ENCODE measurements at regions not wholly inside any gene's neighbourhood (a gene's known extent, or its start where the extent isn't known, plus 50 kb on each side); places are given as distances from the start of the nearest gene placed in this dataset.
A peak's percentile ranks its signal among the peaks of the same experiment; 100 is the strongest.

DNA sequence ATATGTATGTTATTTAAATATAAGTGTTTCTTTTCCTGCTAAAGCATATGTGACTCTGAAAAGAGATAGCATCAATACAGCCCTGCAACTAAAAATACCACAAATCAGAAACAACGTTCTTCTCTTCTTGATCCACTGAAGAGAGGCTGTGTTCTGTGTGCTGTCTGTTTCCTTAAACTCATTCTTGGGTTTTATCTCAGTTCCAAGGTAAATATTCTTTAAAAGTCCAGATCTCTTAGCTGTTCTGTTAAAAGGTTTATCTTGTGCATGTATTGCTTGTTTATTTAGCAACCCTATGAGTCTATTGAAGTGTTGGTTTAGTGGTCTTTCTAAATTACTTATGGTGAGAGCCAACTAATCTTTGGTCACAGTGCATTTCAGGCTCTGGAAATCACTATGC is 173.3 kb upstream of the NT5C1B start (continued):
- TF ChIP-seq, protein P1, sequence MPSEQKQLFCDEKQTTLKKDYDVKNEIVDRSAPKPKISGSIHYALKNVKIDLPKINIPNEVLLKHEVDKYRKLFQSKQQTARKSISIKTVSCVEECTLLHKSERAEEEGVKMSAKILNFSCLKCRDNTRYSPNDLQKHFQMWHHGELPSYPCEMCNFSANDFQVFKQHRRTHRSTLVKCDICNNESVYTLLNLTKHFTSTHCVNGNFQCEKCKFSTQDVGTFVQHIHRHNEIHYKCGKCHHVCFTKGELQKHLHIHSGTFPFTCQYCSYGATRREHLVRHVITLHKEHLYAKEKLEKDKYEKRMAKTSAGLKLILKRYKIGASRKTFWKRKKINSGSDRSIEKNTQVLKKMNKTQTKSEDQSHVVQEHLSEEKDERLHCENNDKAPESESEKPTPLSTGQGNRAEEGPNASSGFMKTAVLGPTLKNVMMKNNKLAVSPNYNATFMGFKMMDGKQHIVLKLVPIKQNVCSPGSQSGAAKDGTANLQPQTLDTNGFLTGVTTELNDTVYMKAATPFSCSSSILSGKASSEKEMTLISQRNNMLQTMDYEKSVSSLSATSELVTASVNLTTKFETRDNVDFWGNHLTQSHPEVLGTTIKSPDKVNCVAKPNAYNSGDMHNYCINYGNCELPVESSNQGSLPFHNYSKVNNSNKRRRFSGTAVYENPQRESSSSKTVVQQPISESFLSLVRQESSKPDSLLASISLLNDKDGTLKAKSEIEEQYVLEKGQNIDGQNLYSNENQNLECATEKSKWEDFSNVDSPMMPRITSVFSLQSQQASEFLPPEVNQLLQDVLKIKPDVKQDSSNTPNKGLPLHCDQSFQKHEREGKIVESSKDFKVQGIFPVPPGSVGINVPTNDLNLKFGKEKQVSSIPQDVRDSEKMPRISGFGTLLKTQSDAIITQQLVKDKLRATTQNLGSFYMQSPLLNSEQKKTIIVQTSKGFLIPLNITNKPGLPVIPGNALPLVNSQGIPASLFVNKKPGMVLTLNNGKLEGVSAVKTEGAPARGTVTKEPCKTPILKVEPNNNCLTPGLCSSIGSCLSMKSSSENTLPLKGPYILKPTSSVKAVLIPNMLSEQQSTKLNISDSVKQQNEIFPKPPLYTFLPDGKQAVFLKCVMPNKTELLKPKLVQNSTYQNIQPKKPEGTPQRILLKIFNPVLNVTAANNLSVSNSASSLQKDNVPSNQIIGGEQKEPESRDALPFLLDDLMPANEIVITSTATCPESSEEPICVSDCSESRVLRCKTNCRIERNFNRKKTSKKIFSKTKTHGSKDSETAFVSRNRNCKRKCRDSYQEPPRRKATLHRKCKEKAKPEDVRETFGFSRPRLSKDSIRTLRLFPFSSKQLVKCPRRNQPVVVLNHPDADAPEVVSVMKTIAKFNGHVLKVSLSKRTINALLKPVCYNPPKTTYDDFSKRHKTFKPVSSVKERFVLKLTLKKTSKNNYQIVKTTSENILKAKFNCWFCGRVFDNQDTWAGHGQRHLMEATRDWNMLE (tag by site-specific recombination; conservative IDR thresholded peaks at IDR 0.05; ENCODE audit: low read depth) = no peak
- TF ChIP-seq ZNF10 (tag by site-specific recombination; IDR thresholded peaks at IDR 0.05) = 0 out of 2 replicates have a peak, but pooled peaks have one; percentile 18
- TF ChIP-seq ZBTB48 (tag by site-specific recombination; IDR thresholded peaks at IDR 0.05) = no peak
- TF ChIP-seq, protein P2, sequence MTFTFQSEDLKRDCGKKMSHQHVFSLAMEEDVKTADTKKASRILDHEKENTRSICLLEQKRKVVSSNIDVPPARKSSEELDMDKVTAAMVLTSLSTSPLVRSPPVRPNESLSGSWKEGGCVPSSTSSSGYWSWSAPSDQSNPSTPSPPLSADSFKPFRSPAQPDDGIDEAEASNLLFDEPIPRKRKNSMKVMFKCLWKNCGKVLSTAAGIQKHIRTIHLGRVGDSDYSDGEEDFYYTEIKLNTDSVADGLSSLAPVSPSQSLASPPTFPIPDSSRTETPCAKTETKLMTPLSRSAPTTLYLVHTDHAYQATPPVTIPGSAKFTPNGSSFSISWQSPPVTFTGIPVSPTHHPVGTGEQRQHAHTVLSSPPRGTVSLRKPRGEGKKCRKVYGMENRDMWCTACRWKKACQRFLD (tag by site-specific recombination; IDR thresholded peaks at IDR 0.05) = no peak
- no peak for TF ChIP-seq KLF7 (tag by site-specific recombination; IDR thresholded peaks at IDR 0.05; ENCODE audit: borderline replicate concordance)
- no peak for TF ChIP-seq ZNF24 (tag by site-specific recombination; IDR thresholded peaks at IDR 0.05)
- TF ChIP-seq, protein P3, sequence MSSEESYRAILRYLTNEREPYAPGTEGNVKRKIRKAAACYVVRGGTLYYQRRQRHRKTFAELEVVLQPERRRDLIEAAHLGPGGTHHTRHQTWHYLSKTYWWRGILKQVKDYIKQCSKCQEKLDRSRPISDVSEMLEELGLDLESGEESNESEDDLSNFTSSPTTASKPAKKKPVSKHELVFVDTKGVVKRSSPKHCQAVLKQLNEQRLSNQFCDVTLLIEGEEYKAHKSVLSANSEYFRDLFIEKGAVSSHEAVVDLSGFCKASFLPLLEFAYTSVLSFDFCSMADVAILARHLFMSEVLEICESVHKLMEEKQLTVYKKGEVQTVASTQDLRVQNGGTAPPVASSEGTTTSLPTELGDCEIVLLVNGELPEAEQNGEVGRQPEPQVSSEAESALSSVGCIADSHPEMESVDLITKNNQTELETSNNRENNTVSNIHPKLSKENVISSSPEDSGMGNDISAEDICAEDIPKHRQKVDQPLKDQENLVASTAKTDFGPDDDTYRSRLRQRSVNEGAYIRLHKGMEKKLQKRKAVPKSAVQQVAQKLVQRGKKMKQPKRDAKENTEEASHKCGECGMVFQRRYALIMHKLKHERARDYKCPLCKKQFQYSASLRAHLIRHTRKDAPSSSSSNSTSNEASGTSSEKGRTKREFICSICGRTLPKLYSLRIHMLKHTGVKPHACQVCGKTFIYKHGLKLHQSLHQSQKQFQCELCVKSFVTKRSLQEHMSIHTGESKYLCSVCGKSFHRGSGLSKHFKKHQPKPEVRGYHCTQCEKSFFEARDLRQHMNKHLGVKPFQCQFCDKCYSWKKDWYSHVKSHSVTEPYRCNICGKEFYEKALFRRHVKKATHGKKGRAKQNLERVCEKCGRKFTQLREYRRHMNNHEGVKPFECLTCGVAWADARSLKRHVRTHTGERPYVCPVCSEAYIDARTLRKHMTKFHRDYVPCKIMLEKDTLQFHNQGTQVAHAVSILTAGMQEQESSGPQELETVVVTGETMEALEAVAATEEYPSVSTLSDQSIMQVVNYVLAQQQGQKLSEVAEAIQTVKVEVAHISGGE (tag by site-specific recombination; conservative IDR thresholded peaks at IDR 0.05; ENCODE audit: low read depth) = no peak
- no peak for TF ChIP-seq ZNF610 (tag by site-specific recombination; IDR thresholded peaks at IDR 0.05; ENCODE audit: borderline replicate concordance)
- no peak for TF ChIP-seq ZIC2 (tag by site-specific recombination; IDR thresholded peaks at IDR 0.05)
- TF ChIP-seq, protein P4, sequence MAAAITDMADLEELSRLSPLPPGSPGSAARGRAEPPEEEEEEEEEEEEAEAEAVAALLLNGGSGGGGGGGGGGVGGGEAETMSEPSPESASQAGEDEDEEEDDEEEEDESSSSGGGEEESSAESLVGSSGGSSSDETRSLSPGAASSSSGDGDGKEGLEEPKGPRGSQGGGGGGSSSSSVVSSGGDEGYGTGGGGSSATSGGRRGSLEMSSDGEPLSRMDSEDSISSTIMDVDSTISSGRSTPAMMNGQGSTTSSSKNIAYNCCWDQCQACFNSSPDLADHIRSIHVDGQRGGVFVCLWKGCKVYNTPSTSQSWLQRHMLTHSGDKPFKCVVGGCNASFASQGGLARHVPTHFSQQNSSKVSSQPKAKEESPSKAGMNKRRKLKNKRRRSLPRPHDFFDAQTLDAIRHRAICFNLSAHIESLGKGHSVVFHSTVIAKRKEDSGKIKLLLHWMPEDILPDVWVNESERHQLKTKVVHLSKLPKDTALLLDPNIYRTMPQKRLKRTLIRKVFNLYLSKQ (tag by site-specific recombination; IDR thresholded peaks at IDR 0.05; ENCODE audit: borderline replicate concordance) = no peak
- no peak for TF ChIP-seq ZFHX2 (tag by site-specific recombination; conservative IDR thresholded peaks at IDR 0.05)
- TF ChIP-seq ZNF843 (tag by site-specific recombination; IDR thresholded peaks at IDR 0.05) = peak; percentile 61
- TF ChIP-seq ZNF248 (tag by site-specific recombination; IDR thresholded peaks at IDR 0.05) = no peak
- no peak for TF ChIP-seq ZNF623 (tag by site-specific recombination; IDR thresholded peaks at IDR 0.05)
- TF ChIP-seq HOXC10 (CRISPR knock-in tag; IDR thresholded peaks at IDR 0.05) = no peak
- TF ChIP-seq, protein P5, sequence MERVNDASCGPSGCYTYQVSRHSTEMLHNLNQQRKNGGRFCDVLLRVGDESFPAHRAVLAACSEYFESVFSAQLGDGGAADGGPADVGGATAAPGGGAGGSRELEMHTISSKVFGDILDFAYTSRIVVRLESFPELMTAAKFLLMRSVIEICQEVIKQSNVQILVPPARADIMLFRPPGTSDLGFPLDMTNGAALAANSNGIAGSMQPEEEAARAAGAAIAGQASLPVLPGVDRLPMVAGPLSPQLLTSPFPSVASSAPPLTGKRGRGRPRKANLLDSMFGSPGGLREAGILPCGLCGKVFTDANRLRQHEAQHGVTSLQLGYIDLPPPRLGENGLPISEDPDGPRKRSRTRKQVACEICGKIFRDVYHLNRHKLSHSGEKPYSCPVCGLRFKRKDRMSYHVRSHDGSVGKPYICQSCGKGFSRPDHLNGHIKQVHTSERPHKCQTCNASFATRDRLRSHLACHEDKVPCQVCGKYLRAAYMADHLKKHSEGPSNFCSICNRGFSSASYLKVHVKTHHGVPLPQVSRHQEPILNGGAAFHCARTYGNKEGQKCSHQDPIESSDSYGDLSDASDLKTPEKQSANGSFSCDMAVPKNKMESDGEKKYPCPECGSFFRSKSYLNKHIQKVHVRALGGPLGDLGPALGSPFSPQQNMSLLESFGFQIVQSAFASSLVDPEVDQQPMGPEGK (tag by site-specific recombination; IDR thresholded peaks at IDR 0.05) = no peak
- TF ChIP-seq ZNF37A (tag by site-specific recombination; IDR thresholded peaks at IDR 0.05) = no peak
- no peak for TF ChIP-seq SCRT1 (tag by site-specific recombination; IDR thresholded peaks at IDR 0.05; ENCODE audit: borderline replicate concordance)
- no peak for TF ChIP-seq ZNF221 (tag by site-specific recombination; IDR thresholded peaks at IDR 0.05; ENCODE audit: borderline replicate concordance)
- TF ChIP-seq ZNF394 (tag by site-specific recombination; IDR thresholded peaks at IDR 0.05; ENCODE audit: borderline replicate concordance) = no peak
- no peak for TF ChIP-seq ZNF670 (tag by site-specific recombination; IDR thresholded peaks at IDR 0.05; ENCODE audit: low read depth)
- TF ChIP-seq ZNF23 (tag by site-specific recombination; IDR thresholded peaks at IDR 0.05; ENCODE audit: borderline replicate concordance) = no peak
- no peak for TF ChIP-seq ZNF654 (tag by site-specific recombination; IDR thresholded peaks at IDR 0.05; ENCODE audit: low read depth)
- TF ChIP-seq, protein P6, sequence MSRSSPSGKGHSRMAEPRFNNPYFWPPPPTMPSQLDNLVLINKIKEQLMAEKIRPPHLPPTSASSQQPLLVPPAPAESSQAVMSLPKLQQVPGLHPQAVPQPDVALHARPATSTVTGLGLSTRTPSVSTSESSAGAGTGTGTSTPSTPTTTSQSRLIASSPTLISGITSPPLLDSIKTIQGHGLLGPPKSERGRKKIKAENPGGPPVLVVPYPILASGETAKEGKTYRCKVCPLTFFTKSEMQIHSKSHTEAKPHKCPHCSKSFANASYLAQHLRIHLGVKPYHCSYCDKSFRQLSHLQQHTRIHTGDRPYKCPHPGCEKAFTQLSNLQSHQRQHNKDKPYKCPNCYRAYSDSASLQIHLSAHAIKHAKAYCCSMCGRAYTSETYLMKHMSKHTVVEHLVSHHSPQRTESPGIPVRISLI (tag by site-specific recombination; IDR thresholded peaks at IDR 0.05) = no peak
- no peak for TF ChIP-seq RBAK (tag by site-specific recombination; IDR thresholded peaks at IDR 0.05)

Data from HEK293 (cell line).